ENCODE measurements at regions not wholly inside any gene's neighbourhood (a gene's known extent, or its start where the extent isn't known, plus 50 kb on each side); places are given as distances from the start of the nearest gene placed in this dataset.
A peak's percentile ranks its signal among the peaks of the same experiment; 100 is the strongest.

- Histone ChIP-seq H4K20me1 (ENCODE audit: insufficient read depth, low read length) (no peaks in the 10 kb centered on the region), H3K4me2 (ENCODE audit: low read length) (peak overlapping the region; percentile 73), H3K79me2 (ENCODE audit: insufficient read depth, low read depth, low read length) (no peaks in the 10 kb centered on the region), H3K9me3 (ENCODE audit: low read length) (no peaks in the 10 kb centered on the region), H2AFZ (ENCODE audit: low read length) (peak overlapping the region; percentile 1; the same call in 1 of the 2 replicates), H3K9me2 (ENCODE audit: insufficient read depth, low read length) (no peaks in the 10 kb centered on the region), H3K4me3 (ENCODE audit: low read depth, low read length, poor library complexity, severe bottlenecking) (peak overlapping the region; percentile 10), H3K4me1 (ENCODE audit: insufficient read depth, low read length, poor library complexity, severe bottlenecking) (peaks cover 95% of the 10 kb centered on the region), H3K36me3 (ENCODE audit: insufficient read depth, low read length) (no peaks in the 10 kb centered on the region), H3K27ac (ENCODE audit: low read depth, low read length, poor library complexity, severe bottlenecking) (peak overlapping the region; percentile 97)
- intact Hi-C loops (cut with micrococcal nuclease; ENCODE audit: unreplicated experiment): no loop called here
- TF ChIP-seq EZH2phosphoT487 (IDR thresholded peaks at IDR 0.05; ENCODE audit: borderline replicate concordance, low read depth, low read length): no peak
- TF ChIP-seq, protein P1, sequence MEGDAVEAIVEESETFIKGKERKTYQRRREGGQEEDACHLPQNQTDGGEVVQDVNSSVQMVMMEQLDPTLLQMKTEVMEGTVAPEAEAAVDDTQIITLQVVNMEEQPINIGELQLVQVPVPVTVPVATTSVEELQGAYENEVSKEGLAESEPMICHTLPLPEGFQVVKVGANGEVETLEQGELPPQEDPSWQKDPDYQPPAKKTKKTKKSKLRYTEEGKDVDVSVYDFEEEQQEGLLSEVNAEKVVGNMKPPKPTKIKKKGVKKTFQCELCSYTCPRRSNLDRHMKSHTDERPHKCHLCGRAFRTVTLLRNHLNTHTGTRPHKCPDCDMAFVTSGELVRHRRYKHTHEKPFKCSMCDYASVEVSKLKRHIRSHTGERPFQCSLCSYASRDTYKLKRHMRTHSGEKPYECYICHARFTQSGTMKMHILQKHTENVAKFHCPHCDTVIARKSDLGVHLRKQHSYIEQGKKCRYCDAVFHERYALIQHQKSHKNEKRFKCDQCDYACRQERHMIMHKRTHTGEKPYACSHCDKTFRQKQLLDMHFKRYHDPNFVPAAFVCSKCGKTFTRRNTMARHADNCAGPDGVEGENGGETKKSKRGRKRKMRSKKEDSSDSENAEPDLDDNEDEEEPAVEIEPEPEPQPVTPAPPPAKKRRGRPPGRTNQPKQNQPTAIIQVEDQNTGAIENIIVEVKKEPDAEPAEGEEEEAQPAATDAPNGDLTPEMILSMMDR (conservative IDR thresholded peaks at IDR 0.05; ENCODE audit: low read length): peak; percentile 41; the same call in 1 of the 2 replicates
- POLR2A ChIA-PET: interaction anchor here (0.6 to 7.2 kb wide), 14 partner anchors 11 to 172 kb away, joined by 3 to 81 read pairs (median 6); no protein-coding TSS in a partner anchor
- CTCF ChIA-PET (ENCODE audit: unreplicated experiment): interaction anchor here (0.6 to 3.5 kb wide), 13 partner anchors 14 to 210 kb away, joined by 3 to 36 read pairs (median 4); no protein-coding TSS in a partner anchor
- DNase-seq (ENCODE audit: low spot score): peak; percentile 89
- no TSS peak for BruUV-seq (replicated peaks)
Measured at GRCh38 chr15:31263751-31264558, 62.7 kb upstream of the KLF13 start.

GRCh38 chr15:31264559-31265089 lies 62.0 kb upstream of the KLF13 start:
- TF ChIP-seq, protein P1 (conservative IDR thresholded peaks at IDR 0.05; ENCODE audit: low read length): no peak
- TF ChIP-seq EZH2phosphoT487 (IDR thresholded peaks at IDR 0.05; ENCODE audit: borderline replicate concordance, low read depth, low read length): no peak
- Histone ChIP-seq H3K4me1 (ENCODE audit: insufficient read depth, low read length, poor library complexity, severe bottlenecking) (peaks cover 95% of the 10 kb centered on the region), H3K27ac (ENCODE audit: low read depth, low read length, poor library complexity, severe bottlenecking) (peak overlapping the region; percentile 97), H3K4me3 (ENCODE audit: low read depth, low read length, poor library complexity, severe bottlenecking) (peak overlapping the region; percentile 10), H3K4me2 (ENCODE audit: low read length) (peak overlapping the region; percentile 73), H3K9me2 (ENCODE audit: insufficient read depth, low read length) (no peaks in the 10 kb centered on the region), H3K9me3 (ENCODE audit: low read length) (no peaks in the 10 kb centered on the region), H2AFZ (ENCODE audit: low read length) (peak overlapping the region; percentile 3; the same call in 1 of the 2 replicates), H3K79me2 (ENCODE audit: insufficient read depth, low read depth, low read length) (no peaks in the 10 kb centered on the region), H3K36me3 (ENCODE audit: insufficient read depth, low read length) (no peaks in the 10 kb centered on the region), H4K20me1 (ENCODE audit: insufficient read depth, low read length) (no peaks in the 10 kb centered on the region)
- CTCF ChIA-PET (ENCODE audit: unreplicated experiment): interaction anchor here (0.6 to 3.5 kb wide), 10 partner anchors 10 to 209 kb away, joined by 3 to 36 read pairs (median 4); no protein-coding TSS in a partner anchor
- intact Hi-C loops (cut with micrococcal nuclease; ENCODE audit: unreplicated experiment): no loop called here
- no peak for DNase-seq (ENCODE audit: low spot score)
- POLR2A ChIA-PET: interaction anchor here (0.8 to 7.2 kb wide), 16 partner anchors 10 to 96 kb away, joined by 3 to 81 read pairs (median 4); no protein-coding TSS in a partner anchor
- BruUV-seq (replicated peaks): no TSS peak

All from OCI-LY7 (cell line).